Activated CD8-positive, alpha-beta memory T cell treated with anti-CD3 and anti-CD28 coated beads for 1 hour (primary cell): ENCODE measurements at regions not wholly inside any gene's neighbourhood (a gene's known extent, or its start where the extent isn't known, plus 50 kb on each side); places are given as distances from the start of the nearest gene placed in this dataset.
"Not testable (repeated sequence)": the region's sequence is repeated elsewhere in the genome, so short reads cannot be mapped to it uniquely, and the experiment has no call there.

Source experiments
- DNase-seq, 2 donors: peaks; one replicate each; pipeline ENCODE4 v3.0.0-alpha.2; 2020; ENCODE audit warnings: low read depth in 1 of 2; ENCODE audit errors: extremely low read depth in 1 of 2

DNA sequence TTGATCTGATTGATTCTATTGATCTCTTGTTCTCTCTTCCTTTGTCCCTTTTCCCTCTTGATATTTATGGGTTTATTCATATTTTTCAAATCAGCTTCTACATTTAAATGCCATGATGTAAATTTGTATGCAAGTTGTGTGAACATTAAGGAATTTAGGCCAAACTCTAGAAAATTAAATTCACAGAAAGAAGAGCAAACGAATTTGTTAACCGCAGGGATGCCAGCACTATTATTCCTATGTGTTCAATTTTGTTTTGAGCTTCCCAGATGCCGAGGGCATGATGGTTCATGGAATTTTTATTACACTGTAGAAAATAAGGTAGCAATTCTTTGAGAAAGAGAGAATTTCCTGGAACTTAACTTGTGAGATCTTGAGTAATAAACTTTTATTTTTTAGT is 220.9 kb downstream of the BUB3 start:
- DNase-seq: no peak

DNA sequence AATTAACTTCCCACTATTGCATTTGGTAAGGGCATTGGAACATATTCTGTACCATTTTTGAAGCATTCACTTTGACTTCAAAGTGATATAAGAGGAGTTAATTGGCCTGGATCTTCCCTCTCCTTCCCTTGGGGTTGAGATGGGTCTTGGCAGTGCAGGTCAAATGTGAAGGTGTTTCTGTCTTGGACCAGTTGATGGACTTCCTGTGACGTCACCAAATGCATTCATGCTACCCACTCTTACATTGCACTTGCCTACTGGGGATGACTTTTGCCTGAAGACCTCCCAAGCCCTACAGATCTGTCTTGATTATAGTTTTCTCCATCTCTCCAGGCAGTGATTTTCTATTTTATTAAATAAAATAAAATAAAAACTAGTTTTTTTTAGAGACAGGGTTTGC is 221.5 kb downstream of the BUB3 start:
- DNase-seq: no peak

DNA sequence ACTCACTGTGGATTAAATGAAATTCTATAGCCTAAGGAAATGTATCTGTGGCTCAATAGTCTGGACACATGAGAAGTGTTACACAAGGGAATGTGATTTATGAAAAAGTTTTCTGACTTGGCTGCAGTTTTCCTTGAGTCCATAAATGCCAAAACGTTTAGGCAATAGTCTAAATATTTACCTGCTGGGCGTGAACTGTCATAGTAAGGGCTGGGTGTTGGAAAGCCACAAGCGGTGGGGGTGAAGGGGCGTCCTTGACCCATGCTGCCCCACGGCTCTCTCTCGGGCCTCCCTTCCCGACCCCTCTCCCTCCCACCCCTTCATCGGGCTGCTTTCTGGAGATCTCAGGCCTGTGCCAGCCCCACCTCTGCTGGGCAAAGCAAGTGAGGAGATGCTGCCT is 223.7 kb downstream of the BUB3 start:
- DNase-seq: no peak

DNA sequence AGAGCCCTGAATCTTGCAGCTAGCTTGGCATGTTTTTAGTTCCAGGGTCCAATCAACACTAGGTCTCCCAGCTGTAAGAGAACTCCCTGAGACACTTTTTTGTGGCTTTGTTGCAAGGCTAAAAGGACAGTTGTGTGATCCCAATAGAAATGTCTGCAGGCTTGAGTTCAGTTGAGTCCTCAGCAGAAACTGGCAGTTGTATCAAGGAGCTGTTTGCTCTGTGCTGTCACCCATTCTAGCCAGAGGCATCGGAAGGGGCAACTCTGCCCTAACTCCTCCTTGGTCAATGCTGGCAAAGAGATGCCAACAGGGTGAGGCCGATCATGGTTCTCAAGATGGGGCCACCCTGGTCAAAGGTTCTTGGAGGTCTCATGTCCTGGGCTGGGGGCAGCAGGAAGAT is 224.1 kb downstream of the BUB3 start:
- DNase-seq: no peak

DNA sequence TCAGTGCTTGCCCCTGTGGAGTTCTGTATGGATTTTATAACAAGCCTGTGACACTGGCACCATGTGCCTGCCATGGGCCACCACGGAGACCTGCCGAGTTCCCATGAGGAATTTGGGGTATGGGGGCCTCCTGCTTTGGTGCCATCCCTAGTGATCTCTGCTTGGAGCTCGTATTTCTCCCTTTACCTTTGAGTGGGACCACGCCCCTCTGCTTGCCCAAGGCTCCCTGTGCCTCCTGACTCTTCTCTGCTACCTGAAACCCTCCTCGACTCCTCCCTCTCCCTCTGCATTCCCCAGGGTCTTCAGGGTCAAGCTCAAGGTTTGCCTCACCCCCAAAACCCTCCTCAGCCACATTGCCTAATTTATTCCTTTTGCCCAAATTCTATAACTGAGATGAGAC is 225.0 kb downstream of the BUB3 start:
- DNase-seq: no peak

DNA sequence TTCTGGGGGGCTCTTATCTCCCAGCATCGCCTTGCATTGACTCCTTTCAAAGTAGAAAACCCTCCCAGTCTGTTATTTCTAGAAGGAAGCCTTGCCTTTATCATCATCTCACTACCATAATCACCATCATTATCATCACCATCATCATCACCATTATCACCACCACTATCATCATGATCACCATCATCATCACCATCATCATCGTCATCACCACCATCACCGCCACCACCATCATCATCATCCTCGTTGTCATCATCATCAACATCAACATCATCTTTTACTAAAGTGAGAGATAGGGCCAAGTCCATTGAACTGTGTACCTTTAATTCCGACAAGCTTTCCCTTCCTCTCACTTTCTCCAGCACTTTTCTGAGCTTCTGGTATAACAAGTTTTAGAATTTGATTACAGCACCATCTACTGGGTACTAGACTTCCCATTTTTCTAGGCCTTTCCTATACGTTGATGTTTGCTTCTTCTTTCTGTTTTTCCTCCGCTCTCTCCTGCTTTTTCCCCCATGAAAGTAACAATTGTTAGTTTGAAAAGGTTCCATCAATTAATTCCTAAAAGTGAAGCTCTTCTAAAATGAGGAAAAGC is 226.4 kb downstream of the BUB3 start:
- DNase-seq: no peak

DNA sequence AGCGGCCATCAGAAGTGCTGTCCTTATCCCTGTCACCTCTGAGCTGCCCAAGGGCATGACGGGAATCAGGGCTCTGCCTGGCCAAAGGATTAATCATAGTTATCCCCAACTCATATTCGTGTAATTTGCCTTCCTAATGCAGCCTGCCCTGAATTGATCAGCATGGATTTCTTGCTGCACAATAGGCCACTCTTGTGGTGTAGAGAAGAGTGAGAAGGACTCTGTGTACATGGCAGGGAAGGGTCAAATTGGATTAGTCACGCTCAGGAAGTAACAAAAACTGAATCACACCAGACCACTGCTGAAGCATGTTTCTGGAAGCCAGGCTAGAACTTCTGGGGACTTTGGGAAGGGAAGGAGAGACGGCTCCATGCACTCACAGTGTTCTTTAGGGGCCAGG is 227.0 kb downstream of the BUB3 start:
- DNase-seq: no peak

DNA sequence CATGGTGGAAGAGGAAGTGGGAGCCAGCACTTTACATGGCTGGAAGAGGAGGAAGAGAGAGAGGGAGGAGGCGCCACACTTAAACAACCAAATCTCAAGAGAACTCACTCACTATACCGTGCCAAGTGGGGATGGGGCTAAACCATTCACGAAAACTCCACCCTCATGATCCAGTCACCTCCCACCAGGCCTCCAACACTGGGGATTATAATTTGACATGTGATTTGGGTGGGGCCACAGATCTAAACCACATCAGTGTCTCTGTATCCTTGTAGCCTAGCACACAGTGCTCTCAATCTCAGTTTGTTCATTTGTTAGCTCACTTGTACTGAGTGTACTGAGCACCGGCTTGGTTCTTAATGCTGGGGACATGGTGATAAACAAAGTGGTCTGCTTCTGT is 228.3 kb downstream of the BUB3 start:
- DNase-seq: no peak

DNA sequence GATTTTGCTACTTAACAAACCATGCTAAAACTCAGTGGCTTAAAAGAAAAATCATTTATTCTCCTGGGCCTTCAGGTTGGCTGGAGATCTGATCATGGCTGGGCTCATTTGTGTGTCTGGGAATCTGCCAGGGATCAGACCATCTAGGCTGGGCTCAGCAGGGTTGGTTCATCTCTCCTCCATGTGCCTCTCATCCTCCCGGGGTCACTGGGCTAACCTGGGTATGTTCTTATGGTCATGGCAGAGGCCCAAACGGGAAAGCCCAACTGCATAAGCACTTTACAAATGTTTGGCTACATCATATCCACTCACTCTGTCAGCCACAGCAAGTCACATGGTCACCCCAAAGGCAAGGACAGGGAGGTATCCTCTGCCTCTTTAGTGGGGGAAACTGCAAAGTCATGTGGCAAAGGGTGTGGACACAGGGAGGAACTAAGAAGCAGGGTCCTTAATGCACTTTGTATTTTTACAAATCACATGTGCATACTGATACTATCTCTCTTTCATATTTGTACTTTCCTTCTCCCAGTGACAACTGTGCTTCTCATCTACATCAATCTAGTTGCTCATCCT is 231.4 kb downstream of the BUB3 start:
- DNase-seq: no peak

DNA sequence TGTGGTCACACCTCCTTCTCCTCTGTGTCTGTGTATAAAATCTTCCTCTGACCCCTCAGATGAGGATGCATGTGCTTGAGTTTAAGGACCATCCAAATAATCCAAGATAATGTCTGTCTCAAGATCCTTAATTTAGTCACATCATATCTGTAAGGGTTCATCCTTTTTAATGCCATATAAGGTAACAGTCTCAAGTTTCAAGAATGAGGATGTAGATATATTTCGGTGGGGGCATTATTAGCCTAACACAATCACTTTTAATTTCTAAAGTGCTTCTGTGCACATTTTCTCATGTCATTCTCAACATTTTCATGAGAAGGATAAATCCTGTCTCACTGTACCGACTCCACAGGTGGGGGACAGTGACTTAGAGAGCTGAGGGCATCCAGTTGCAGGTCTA is 235.3 kb downstream of the BUB3 start:
- DNase-seq: no peak

DNA sequence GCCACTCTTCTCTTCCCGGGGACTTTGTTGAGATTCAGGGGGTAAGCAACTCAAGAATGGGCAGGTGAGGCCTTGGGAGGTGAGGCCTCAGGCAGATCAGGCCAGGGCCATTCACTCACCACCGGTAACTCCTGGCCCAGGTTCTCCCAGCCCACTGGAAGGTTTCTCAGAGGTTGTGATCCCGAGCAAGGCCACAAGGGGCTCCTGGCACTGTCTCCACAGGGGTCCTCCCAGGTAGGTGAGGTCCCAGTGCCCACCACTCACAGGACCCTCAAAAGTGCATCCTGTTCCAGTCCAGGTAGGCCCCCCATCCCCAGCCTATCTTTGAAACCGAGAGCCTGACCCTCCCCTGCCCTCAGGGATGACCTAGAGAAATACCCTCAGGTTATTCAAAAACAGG is 236.1 kb downstream of the BUB3 start:
- no peak for DNase-seq

DNA sequence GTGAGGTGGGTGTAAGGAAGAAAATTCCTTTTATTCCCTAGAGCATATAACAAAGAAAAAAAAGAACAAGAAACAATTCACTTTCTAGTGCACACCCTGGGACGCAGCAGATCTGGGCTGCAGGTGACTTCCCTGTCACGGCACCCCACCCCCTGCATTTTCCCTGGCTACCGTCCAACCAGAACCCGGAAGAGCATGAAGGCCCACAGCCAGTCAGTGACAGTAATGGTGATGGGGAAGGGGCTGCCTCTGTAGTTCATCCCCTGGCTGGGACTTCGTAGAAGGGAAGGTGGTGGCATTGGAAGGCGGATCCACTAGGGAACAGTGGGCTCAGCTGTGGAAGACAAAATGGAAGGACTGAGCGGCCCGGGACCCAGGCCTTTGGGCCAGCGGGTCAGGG is 236.7 kb downstream of the BUB3 start:
- no peak for DNase-seq

DNA sequence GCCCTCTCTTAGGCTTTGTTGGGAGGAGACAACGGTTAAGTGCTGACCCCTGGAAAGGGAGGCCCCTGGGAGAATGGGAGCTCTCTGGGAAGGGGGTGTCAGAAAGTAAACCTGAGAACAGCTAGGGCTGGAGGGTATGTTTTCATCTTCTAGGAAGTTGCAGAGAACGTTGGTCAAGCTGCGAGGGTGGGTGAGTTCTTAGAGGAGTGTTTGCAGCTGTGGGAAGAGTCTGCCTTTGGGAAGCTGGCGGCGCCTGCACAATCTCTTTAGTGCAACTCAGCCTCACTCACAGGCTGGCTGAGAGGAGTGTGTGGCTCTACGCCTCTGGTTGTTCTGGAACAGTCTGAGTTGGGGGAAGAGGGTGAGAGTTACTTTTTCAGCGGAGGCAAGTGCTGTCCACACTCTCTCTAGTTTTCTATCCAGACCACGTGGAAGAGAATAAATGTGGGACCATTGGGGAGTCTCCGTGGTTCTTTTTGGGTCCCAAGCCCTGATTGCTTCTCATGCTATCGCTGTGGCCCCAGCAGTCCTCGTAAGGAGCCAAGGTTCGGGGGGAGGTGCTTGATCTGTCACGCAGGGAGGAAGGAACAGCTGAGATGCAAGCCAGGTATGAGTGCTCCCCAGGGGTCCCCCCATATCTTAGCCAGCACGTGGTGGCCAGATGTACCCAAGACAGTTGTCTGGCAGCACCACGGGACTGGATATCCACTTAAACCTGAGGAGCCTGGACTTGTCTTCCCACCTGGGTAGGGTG is 237.2 kb downstream of the BUB3 start:
- no peak for DNase-seq

DNA sequence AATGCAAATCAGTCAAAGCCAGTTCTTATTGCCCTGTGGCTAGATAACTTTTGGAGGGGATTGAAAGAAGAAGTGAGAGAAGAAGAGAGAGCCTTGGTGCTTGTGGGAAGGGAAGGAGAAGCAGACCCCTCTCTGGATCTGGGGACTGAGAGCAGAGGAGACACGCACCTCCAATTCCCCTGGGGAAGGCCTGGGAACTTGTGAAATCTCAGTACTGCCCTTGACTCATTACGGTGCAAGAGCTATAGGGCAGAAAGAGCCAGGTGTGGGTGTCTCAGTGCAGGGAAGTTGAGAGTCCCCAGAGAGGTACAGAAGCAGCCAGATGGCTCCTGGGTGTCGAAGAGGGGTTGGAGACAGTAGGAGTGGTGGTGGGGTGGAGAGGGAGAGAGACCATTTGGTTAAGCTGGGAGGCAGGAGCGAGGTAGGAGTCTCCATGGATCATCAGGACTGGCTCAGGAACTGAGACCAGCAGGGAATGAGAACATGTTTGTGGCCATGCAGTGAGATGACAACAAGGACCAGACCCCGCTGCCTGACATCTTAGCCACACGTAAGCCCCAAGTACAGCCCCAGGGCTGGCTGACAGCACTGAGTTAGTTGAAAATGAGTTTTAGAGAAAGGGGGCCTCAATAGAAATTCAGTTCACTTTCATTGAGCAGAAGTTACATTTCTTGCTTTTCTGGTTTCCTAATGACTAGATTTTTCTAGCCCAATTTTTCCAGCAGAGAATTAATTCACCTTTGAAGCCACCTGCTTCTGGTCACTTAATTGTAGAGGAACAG is 238.2 kb downstream of the BUB3 start:
- DNase-seq: no peak

DNA sequence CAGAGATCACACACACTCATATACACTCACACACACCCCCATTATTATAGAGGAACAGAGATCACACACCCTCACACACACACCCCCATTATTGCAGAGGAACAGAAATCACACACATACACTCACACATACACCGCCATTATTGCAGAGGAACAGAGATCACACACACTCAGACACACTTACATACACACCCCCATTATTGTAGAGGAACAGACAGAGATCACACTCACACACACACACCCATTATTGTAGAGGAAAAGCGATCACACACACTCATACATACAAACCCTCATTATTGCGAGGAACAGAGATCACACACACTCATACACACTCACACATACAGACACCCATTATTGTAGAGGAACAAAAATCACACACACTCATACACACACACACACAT is 239.0 kb downstream of the BUB3 start:
- no peak for DNase-seq

DNA sequence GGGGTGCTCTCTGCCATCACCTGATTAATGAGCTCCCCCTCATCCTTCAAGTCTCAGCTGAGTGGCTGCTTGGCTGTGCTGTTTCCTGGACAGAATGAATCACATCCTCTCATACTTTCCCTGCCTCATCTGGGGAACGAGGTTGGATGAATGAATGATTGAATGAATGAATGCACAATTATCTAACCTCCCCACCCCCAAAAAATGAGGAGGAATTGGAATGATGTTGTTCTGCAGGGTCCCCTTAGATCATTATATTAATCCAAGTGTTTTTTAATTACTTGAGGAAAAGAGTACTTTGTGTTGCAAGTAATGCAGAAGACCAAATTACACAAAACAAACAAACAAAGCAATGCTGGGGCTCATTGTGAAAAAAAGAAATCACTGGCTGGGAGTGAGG is 240.2 kb downstream of the BUB3 start:
- DNase-seq: no peak

DNA sequence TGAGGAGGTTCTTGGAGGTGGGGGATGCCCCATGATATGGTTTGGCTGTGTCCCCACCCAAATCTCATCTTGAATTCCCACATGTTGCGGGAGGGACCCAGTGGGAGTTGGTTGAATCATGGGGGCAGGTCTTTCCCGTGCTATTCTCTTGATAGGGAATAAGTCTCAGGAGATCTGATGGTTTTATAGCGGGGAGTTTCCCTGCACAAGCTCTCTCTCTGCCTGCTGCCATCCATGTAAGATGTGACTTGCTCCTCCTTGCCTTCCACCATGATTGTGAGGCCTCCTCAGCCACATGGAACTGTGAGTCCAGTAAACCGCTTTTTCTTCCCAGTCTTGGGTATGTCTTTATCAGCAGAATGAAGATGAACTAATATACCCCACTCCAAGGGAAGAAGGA is 241.0 kb downstream of the BUB3 start:
- DNase-seq: not testable (repeated sequence)

DNA sequence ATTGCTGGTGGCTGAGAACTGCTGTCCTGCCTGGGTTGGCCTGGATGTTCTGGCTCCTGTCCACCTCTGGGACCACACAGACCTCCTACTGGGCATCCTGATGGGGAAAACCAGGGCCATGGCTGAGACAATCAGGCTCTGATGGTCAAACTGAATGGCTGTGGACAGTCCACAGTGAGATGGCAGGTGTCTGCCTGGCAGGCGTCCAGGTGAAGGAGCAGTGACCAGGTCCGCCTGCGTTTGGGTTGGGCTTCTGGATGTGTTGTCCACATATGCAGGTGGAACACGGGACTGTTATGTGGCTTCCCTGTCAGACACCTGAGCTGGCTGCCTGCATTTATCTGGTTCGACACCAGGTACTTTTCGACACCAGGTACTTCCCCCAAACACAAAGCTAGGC is 241.7 kb downstream of the BUB3 start:
- DNase-seq: no peak

DNA sequence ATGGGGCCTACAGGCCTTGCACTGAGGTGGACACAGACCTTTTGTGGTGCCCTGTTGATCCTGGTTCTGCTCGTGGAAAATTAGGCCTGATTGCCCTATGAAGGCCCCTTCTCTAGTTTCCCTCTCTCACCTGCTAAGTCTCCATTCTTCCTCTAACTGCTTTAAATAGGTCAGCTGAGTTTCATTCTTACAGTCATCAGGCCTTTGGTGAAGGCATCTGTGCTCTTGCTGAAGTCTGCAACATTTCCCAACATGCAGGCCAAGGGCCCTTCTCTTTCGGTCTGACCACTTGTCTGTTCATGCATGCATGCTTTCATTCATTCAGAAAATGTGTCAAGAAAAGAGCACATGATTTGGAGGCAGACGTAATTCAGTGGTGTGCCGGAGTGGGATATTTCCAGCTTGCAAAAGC is 244.0 kb downstream of the BUB3 start:
- no peak for DNase-seq

DNA sequence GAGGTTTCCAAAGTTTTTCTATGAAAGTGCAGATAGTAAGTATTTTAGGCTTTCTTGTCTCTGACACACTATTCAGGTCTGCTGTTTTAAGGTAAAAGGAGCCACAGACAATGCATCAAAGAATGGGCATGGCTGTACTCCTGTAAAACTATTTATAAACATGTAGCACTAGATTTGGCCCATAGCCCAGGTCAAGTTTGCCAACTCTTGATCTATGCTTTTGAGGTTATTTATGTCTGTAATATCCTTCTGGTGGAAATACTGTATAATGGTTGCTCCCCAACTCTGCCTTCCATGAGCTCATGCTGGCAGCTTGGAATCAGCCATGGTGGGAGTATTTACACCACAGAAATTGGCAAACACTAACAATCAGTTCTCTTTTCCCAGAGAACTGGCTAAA is 244.6 kb downstream of the BUB3 start:
- DNase-seq: no peak

DNA sequence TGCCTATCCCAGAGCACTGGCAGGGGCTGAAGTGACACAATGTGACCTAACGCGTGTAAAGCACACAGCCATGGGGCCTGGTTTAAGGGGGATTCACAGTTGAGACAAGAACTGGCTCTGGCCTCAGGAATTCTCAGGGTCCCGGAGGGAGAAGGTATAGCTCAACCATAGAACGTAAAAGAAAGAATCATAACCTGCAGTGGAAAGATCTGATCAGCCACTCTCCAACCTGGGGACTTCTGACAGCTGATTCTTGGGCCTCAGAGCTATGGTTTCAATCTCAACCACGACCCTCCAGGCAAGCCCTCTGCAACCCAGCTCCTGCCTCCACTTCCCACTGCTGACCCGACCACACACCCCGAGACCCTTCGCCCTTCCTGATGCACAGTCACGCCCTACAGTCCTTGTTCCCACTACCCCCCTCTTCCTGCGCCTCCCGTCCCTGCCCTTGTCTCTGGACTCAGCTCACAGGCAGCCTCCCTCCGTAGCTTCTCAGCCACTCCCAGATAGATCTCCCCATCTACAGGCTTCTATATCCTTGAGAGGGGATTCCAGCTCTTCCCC is 245.2 kb downstream of the BUB3 start:
- DNase-seq: no peak

DNA sequence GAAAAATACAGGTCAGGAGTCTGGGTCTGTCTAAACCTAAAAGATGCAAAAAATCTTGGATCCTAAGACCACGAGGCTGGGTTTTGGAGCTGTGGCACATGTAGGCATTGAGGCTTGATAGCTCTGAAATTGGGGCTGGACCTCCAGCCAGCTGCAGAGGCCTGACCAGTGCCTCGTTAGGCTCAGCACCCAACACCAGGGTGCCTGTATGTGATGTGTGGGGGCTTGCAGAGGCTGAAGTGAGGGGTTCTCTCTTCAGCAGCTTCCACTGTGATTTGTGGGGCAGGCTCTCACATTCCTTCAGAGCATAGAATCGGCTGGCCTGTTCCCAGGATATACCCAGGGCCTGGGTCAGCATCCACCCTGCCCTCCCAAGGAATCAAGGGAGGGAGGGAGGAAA is 247.8 kb downstream of the BUB3 start:
- DNase-seq: no peak
